ENCODE measurements at regions not wholly inside any gene's neighbourhood (a gene's known extent, or its start where the extent isn't known, plus 50 kb on each side); places are given as distances from the start of the nearest gene placed in this dataset.
"Not testable (repeated sequence)": the region's sequence is repeated elsewhere in the genome, so short reads cannot be mapped to it uniquely, and the experiment has no call there.

DNA sequence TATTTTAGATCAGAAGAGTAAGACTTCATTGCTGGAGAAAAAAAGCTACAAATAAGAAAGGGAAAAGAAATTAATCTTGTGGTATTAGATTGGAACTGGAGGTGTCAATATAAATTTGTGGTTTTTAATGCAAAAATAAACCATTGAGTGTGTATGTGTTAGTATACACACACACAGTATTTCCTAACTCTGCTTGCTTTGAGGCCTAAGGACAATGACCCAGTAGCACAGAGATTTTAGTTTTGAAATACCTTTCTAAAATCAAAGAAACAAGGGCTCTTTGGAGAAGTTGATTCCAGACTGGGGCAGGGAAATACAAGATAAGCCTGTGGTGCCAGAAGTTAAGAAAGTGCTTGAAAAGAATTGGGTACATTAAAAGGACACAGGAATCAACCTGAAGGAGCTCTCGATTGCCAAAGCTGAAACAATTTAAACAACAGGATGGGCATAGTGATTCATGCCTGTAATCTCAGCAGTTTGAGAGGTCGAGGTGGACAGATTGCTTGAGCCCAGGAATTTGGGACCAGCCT is 84.6 kb upstream of the DTNBP1 start:
- Histone ChIP-seq H3K4me1 (ENCODE audit: control insufficient read depth in 2 of 2, insufficient read depth in 2 of 2, low read length in 1 of 2) (no peaks in the 10 kb centered on the region), H3K27ac (ENCODE audit: low read depth in 2 of 2, low read length in 1 of 2) (no peak overlapping the region), H3K9me3 (ENCODE audit: control insufficient read depth in 2 of 2, insufficient read depth in 1 of 2, low read depth in 1 of 2, low read length in 1 of 2) (peaks cover 0 to 2% of the 10 kb centered on the region in 2 donors), H3K4me3 (ENCODE audit: low read depth in 1 of 2, low read length in 2 of 2) (no peak overlapping the region), H3K36me3 (ENCODE audit: control insufficient read depth in 2 of 2, insufficient read depth in 2 of 2, low read length in 1 of 2) (no peaks in the 10 kb centered on the region), H3K27me3 (ENCODE audit: control insufficient read depth in 1 of 2, insufficient read depth in 2 of 2, low read length in 2 of 2) (no peaks in the 10 kb centered on the region)
- WGBS, 2 donors = 49 to 62% methylated on average over 2 of the region's 2 CpGs

DNA sequence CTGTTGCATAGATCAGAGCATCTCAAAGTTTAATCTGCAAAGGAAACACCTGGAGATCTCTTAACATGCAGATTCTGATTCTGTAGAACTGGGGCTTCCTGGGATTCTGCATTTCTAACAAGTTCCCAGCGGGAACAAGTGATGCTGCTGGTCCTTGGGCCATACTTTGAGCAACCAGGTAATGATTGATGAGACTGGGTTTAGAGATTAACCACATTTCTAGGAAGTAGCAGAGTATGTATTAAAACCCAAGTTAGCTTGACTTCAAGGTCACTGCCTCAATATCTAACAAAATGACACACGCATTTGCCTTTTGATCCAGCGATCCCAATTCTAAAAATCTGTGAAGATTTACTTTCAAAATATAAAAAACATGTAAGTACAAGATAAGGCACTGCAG is 83.0 kb upstream of the DTNBP1 start:
- WGBS, 2 donors = 82 to 96% methylated on average over 3 of the region's 3 CpGs

DNA sequence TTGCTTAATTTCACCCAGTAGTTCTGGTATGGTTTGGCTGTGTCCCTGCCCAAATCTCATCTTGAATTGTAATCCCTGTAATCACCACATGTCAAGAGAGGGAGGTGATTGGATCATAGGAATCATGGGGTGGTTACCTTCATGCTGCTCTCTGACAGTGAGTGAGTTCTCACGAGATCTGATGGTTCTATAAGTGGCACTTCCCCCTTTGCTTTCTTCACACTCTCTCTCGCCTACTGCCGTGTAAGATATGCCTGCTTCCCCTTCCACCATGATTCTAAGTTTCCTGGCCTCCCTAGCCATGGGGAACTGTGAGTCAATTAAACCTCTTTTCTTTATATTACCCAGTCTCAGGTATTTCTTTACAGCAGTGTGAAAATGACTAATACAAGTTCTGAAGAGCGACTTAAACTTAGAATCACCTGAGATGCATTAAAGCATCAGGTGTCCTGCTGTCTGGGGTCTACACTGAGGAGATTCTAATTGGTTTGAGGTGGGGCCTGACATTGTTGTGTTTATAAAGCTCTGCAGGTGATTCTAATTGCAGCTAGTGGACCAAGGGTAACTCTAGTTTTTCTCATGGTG is 82.1 kb upstream of the DTNBP1 start:
- Histone ChIP-seq H3K9me3 (ENCODE audit: control insufficient read depth in 2 of 2, insufficient read depth in 1 of 2, low read depth in 1 of 2, low read length in 1 of 2) (peaks cover 0 to 2% of the 10 kb centered on the region in 2 donors), H3K27me3 (ENCODE audit: control insufficient read depth in 1 of 2, insufficient read depth in 2 of 2, low read length in 2 of 2) (no peaks in the 10 kb centered on the region), H3K4me1 (ENCODE audit: control insufficient read depth in 2 of 2, insufficient read depth in 2 of 2, low read length in 1 of 2) (no peaks in the 10 kb centered on the region), H3K27ac (ENCODE audit: low read depth in 2 of 2, low read length in 1 of 2) (no peak overlapping the region), H3K4me3 (ENCODE audit: low read depth in 1 of 2, low read length in 2 of 2) (no peak overlapping the region), H3K36me3 (ENCODE audit: control insufficient read depth in 2 of 2, insufficient read depth in 2 of 2, low read length in 1 of 2) (no peaks in the 10 kb centered on the region)
- WGBS, 2 donors = 84 to 89% methylated on average over 4 of the region's 4 CpGs

More for the DNA sequence above, 83.0 kb upstream of the DTNBP1 start:
- Histone ChIP-seq H3K27me3 (ENCODE audit: control insufficient read depth in 1 of 2, insufficient read depth in 2 of 2, low read length in 2 of 2) (no peaks in the 10 kb centered on the region), H3K9me3 (ENCODE audit: control insufficient read depth in 2 of 2, insufficient read depth in 1 of 2, low read depth in 1 of 2, low read length in 1 of 2) (peaks cover 0 to 2% of the 10 kb centered on the region in 2 donors), H3K4me1 (ENCODE audit: control insufficient read depth in 2 of 2, insufficient read depth in 2 of 2, low read length in 1 of 2) (no peaks in the 10 kb centered on the region), H3K27ac (ENCODE audit: low read depth in 2 of 2, low read length in 1 of 2) (no peak overlapping the region), H3K4me3 (ENCODE audit: low read depth in 1 of 2, low read length in 2 of 2) (no peak overlapping the region), H3K36me3 (ENCODE audit: control insufficient read depth in 2 of 2, insufficient read depth in 2 of 2, low read length in 1 of 2) (no peaks in the 10 kb centered on the region)

DNA sequence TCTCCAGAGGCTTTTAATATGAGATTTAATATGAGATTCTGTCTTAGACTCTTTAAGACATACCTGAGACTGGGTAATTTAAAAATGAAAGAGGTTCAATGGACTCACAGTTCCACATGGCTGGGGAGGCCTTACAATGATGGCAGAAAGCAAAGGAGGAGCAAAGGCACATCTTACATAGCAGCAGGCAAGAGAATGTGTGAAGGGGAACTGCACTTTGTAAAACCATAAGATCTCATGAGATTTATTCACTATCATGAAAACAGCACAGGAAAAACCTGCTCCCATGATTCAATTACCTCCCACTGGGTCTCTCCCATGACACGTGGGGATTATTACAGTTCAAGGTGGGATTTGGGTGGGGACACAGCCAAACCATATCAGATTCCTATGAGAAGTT is 79.2 kb upstream of the DTNBP1 start:
- not testable (repeated sequence) for H3K4me1 ChIP-seq (ENCODE audit: control insufficient read depth in 2 of 2, insufficient read depth in 2 of 2, low read length in 1 of 2); H3K27ac ChIP-seq (ENCODE audit: low read depth in 2 of 2, low read length in 1 of 2); H3K4me3 ChIP-seq (ENCODE audit: low read depth in 1 of 2, low read length in 2 of 2); H3K36me3 ChIP-seq (ENCODE audit: control insufficient read depth in 2 of 2, insufficient read depth in 2 of 2, low read length in 1 of 2); H3K9me3 ChIP-seq (ENCODE audit: control insufficient read depth in 2 of 2, insufficient read depth in 1 of 2, low read depth in 1 of 2, low read length in 1 of 2); H3K27me3 ChIP-seq (ENCODE audit: control insufficient read depth in 1 of 2, insufficient read depth in 2 of 2, low read length in 2 of 2)
- 47 to 50% methylated on average over 1 of the region's 1 CpG for WGBS, 2 donors

DNA sequence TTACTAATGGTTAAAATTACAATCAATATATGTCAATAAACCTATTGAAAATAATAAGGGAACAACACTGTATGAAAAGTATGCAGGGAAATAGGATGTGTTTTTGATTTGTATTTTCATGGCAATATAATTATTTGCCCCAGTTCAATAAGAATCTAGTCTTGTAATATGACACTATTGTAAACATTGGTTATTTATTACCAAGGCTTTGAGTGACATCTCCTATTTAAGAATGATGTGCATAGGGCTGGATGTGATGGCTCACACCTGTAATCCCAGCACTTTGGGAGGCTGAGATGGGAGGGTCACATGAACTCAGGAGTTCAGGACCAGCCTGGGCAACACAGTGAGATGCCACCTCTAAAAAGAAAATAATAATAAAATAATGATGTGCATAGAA is 78.6 kb upstream of the DTNBP1 start:
- Histone ChIP-seq H3K36me3 (ENCODE audit: control insufficient read depth in 2 of 2, insufficient read depth in 2 of 2, low read length in 1 of 2) (no peaks in the 10 kb centered on the region), H3K27me3 (ENCODE audit: control insufficient read depth in 1 of 2, insufficient read depth in 2 of 2, low read length in 2 of 2) (no peaks in the 10 kb centered on the region), H3K4me3 (ENCODE audit: low read depth in 1 of 2, low read length in 2 of 2) (no peak overlapping the region), H3K4me1 (ENCODE audit: control insufficient read depth in 2 of 2, insufficient read depth in 2 of 2, low read length in 1 of 2) (no peaks in the 10 kb centered on the region), H3K27ac (ENCODE audit: low read depth in 2 of 2, low read length in 1 of 2) (no peak overlapping the region), H3K9me3 (ENCODE audit: control insufficient read depth in 2 of 2, insufficient read depth in 1 of 2, low read depth in 1 of 2, low read length in 1 of 2) (peaks cover 0 to 2% of the 10 kb centered on the region in 2 donors)

DNA sequence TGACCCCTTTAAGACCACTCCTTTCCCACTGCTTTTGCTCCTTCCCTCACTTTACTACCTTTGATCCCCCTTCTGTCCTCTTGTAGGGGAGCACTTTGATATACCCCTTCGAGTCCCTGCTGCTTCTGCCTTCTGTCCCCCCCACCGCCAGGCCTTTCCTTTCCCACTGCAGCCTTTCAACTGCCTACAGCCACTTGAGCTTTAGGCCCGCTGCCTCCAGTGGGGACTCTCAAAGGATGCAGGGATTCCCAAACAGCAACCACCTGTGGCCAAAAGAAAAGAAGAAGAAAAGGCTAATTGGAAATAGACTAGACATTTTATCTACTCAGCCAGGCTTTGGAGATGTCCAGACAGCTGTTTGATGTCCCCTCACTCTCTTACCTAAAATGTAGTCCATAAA is 77.0 kb upstream of the DTNBP1 start:
- Histone ChIP-seq H3K4me3 (ENCODE audit: low read depth in 1 of 2, low read length in 2 of 2) (no peak overlapping the region), H3K36me3 (ENCODE audit: control insufficient read depth in 2 of 2, insufficient read depth in 2 of 2, low read length in 1 of 2) (no peaks in the 10 kb centered on the region), H3K27me3 (ENCODE audit: control insufficient read depth in 1 of 2, insufficient read depth in 2 of 2, low read length in 2 of 2) (no peaks in the 10 kb centered on the region), H3K9me3 (ENCODE audit: control insufficient read depth in 2 of 2, insufficient read depth in 1 of 2, low read depth in 1 of 2, low read length in 1 of 2) (peaks cover 0 to 2% of the 10 kb centered on the region in 2 donors), H3K27ac (ENCODE audit: low read depth in 2 of 2, low read length in 1 of 2) (no peak overlapping the region), H3K4me1 (ENCODE audit: control insufficient read depth in 2 of 2, insufficient read depth in 2 of 2, low read length in 1 of 2) (no peaks in the 10 kb centered on the region)
- 89 to 90% methylated on average over 3 of the region's 3 CpGs for WGBS, 2 donors

DNA sequence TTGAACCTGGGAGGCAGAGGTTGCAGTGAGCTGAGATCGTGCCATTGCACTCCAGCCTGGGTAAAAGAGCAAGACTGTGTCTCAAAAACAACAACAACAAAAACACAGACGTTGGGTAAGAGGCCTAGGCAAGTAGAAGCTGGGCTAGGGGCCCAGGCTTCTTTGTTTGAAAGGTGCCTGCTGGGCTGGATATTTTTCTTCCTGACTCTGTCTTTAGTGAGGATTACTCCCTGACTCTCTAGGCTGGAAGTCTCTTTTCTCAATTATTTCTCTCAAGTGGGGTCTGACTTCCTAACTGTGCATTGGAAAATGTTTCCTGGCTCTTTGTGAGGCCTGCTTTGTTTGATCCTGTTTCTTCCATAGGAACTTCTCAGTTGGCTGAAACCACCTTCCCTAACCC is 76.5 kb upstream of the DTNBP1 start:
- Histone ChIP-seq H3K4me1 (ENCODE audit: control insufficient read depth in 2 of 2, insufficient read depth in 2 of 2, low read length in 1 of 2) (no peaks in the 10 kb centered on the region), H3K27me3 (ENCODE audit: control insufficient read depth in 1 of 2, insufficient read depth in 2 of 2, low read length in 2 of 2) (no peaks in the 10 kb centered on the region), H3K27ac (ENCODE audit: low read depth in 2 of 2, low read length in 1 of 2) (no peak overlapping the region), H3K9me3 (ENCODE audit: control insufficient read depth in 2 of 2, insufficient read depth in 1 of 2, low read depth in 1 of 2, low read length in 1 of 2) (no peaks in the 10 kb centered on the region), H3K4me3 (ENCODE audit: low read depth in 1 of 2, low read length in 2 of 2) (no peak overlapping the region), H3K36me3 (ENCODE audit: control insufficient read depth in 2 of 2, insufficient read depth in 2 of 2, low read length in 1 of 2) (no peaks in the 10 kb centered on the region)
- 57 to 63% methylated on average over 2 of the region's 2 CpGs for whole genome bisulfite sequencing, 2 donors

DNA sequence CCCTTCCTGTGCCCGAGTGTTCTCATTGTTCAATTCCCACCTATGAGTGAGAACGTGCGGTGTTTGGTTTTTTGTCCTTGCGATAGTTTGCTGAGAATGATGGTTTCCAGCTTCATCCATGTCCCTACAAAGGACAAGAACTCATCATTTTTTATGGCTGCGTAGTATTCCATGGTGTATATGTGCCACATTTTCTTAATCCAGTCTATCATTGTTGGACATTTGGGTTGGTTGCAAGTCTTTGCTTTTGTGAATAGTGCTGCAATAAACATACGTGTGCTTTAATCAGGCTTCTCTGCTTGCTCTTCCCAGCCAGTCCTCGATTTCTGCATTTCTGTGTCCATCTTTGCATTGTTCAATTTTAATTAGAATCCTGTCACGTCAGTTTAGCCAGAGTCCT is 75.4 kb upstream of the DTNBP1 start:
- not testable (repeated sequence) for H3K9me3 ChIP-seq (ENCODE audit: control insufficient read depth in 2 of 2, insufficient read depth in 1 of 2, low read depth in 1 of 2, low read length in 1 of 2); H3K4me1 ChIP-seq (ENCODE audit: control insufficient read depth in 2 of 2, insufficient read depth in 2 of 2, low read length in 1 of 2); H3K27me3 ChIP-seq (ENCODE audit: control insufficient read depth in 1 of 2, insufficient read depth in 2 of 2, low read length in 2 of 2); H3K36me3 ChIP-seq (ENCODE audit: control insufficient read depth in 2 of 2, insufficient read depth in 2 of 2, low read length in 1 of 2); H3K27ac ChIP-seq (ENCODE audit: low read depth in 2 of 2, low read length in 1 of 2); H3K4me3 ChIP-seq (ENCODE audit: low read depth in 1 of 2, low read length in 2 of 2)
- WGBS, 2 donors = 81 to 85% methylated on average over 5 to 8 of the region's 8 CpGs

DNA sequence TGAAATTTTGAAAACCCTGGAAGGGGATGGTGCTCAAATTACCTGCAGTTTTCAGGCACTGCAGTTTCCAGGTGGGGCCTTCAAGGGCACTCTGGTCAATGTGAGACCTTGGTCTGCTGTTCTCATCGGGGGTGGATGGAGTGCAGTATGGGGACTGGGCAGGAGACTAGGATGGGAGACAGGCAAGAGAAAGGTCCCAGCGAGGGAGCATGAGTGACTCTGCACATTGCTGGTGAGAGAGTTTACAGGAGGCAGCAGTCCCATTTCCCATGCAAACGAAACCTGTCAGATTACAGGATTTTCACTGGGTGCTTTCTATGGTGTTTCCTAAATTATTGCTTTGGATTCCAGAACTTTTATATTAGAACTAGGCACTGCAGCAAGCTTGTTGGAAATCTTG is 73.5 kb upstream of the DTNBP1 start:
- no peaks in the 10 kb centered on the region for H3K9me3 ChIP-seq (ENCODE audit: control insufficient read depth in 2 of 2, insufficient read depth in 1 of 2, low read depth in 1 of 2, low read length in 1 of 2)
- H3K27me3 ChIP-seq (ENCODE audit: control insufficient read depth in 1 of 2, insufficient read depth in 2 of 2, low read length in 2 of 2) = no peaks in the 10 kb centered on the region
- H3K4me1 ChIP-seq (ENCODE audit: control insufficient read depth in 2 of 2, insufficient read depth in 2 of 2, low read length in 1 of 2) = no peaks in the 10 kb centered on the region
- no peak overlapping the region for H3K27ac ChIP-seq (ENCODE audit: low read depth in 2 of 2, low read length in 1 of 2)
- H3K4me3 ChIP-seq (ENCODE audit: low read depth in 1 of 2, low read length in 2 of 2) = no peak overlapping the region
- WGBS, 2 donors = 88% methylated on average over 3 of the region's 3 CpGs
- no peaks in the 10 kb centered on the region for H3K36me3 ChIP-seq (ENCODE audit: control insufficient read depth in 2 of 2, insufficient read depth in 2 of 2, low read length in 1 of 2)

DNA sequence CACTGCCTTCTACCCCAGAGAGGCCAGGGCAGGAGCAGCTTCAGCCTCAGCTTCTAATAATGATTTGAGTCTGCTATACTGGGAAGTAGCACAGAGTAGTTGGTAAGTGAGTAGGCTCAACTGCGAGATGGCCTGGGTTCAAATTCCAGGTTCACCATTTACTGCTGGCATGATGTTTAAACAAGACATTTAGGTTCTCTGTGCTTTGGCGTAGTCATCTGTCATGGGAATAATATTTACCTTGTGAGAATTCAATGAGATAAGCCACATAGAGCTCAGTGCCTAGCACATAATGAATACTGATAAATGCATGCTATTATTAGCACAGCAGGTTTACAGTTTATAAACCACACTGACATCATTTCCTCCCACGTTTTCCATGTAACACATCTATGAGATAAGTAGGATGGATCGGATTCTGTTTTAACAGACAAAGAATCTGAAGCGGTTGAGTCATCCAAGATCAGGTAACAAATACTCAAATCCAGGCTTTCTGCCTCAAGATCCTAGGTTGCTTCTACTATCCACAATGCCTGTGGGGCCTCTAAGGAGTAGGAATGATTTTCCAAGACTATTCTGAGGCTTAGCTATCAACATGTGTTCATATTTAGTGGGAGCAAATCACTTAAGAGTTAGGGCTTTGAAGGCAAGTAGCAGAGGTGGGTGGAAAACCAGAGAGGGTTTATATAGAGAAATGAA is 72.9 kb upstream of the DTNBP1 start:
- H3K4me3 ChIP-seq (ENCODE audit: low read depth in 1 of 2, low read length in 2 of 2) = no peak overlapping the region
- H3K27me3 ChIP-seq (ENCODE audit: control insufficient read depth in 1 of 2, insufficient read depth in 2 of 2, low read length in 2 of 2) = no peaks in the 10 kb centered on the region
- no peaks in the 10 kb centered on the region for H3K9me3 ChIP-seq (ENCODE audit: control insufficient read depth in 2 of 2, insufficient read depth in 1 of 2, low read depth in 1 of 2, low read length in 1 of 2)
- no peaks in the 10 kb centered on the region for H3K36me3 ChIP-seq (ENCODE audit: control insufficient read depth in 2 of 2, insufficient read depth in 2 of 2, low read length in 1 of 2)
- no peak overlapping the region for H3K27ac ChIP-seq (ENCODE audit: low read depth in 2 of 2, low read length in 1 of 2)
- 35 to 56% methylated on average over 5 of the region's 5 CpGs for WGBS, 2 donors
- no peaks in the 10 kb centered on the region for H3K4me1 ChIP-seq (ENCODE audit: control insufficient read depth in 2 of 2, insufficient read depth in 2 of 2, low read length in 1 of 2)
